ENCODE measurements at regions not wholly inside any gene's neighbourhood (a gene's known extent, or its start where the extent isn't known, plus 50 kb on each side); places are given as distances from the start of the nearest gene placed in this dataset.

DNA sequence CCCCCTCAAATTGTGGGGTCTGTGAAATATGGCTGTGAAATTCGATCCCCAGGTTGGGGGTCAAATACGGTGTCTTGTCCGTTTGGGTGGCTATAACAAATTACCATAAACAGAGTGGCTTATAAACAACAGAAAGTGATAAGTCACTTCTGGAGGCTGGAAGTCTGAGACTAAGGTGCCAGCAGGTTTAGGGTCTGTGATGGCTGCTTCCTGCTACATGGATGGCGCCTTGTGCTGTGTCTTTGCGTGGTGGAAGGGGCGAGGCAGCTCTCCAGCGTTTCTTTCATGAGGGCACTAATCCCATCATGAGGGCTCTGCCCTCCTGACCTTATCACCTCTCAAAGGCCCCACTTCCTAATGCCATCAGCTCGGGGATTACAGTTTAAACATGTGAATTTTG is 120.0 kb downstream of the IRF8 start:
- Histone ChIP-seq H3K4me1 (no peaks in the 10 kb centered on the region), H3K9me3 (no peaks in the 10 kb centered on the region), H3K4me3 (no peak overlapping the region), H3K27ac (no peak overlapping the region), H3K36me3 (no peaks in the 10 kb centered on the region), H3K27me3 (no peaks in the 10 kb centered on the region)
- no peak for ATAC-seq
- no peak for FAIRE-seq
- DNase-seq: no peak
- TF ChIP-seq, protein P1, sequence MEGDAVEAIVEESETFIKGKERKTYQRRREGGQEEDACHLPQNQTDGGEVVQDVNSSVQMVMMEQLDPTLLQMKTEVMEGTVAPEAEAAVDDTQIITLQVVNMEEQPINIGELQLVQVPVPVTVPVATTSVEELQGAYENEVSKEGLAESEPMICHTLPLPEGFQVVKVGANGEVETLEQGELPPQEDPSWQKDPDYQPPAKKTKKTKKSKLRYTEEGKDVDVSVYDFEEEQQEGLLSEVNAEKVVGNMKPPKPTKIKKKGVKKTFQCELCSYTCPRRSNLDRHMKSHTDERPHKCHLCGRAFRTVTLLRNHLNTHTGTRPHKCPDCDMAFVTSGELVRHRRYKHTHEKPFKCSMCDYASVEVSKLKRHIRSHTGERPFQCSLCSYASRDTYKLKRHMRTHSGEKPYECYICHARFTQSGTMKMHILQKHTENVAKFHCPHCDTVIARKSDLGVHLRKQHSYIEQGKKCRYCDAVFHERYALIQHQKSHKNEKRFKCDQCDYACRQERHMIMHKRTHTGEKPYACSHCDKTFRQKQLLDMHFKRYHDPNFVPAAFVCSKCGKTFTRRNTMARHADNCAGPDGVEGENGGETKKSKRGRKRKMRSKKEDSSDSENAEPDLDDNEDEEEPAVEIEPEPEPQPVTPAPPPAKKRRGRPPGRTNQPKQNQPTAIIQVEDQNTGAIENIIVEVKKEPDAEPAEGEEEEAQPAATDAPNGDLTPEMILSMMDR (IDR thresholded peaks at IDR 0.05): no peak
- WGBS, 2 donors: 55 to 61% methylated on average over 8 of the region's 8 CpGs
- intact Hi-C loops (cut with DNase I): loop anchor here in 2 of 3 donors (5.0 kb wide), 1 partner anchor 197 kb away; no protein-coding TSS in a partner anchor

DNA sequence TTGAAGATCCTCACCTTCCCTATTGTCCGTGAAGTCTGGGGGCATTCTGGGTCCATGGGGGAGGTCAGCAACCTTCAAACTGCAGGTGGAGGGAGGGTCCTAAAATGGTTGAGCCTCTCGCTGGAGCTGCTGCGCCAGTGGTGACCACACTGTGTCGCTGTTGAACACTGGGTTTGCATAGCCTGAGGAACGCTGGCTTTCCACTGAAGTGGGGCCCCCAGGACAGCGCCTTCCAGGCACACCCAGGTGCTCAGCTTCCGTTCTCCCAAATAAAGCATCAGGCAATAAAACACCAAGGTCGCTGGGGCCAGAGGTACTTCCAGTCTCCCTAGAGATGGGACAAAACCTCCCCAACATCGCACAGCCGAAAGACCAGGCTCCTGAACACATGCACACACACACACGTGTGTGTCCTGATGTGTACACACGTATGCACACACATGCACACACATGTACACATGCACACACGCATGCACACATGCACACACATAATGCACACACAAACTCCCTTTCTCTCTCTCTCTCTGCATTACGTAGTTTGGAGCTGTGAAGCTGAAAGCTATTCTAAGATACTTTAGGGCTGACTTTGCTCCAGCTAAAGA is 120.6 kb downstream of the IRF8 start:
- Histone ChIP-seq H3K27ac (no peak overlapping the region), H3K4me3 (no peak overlapping the region), H3K4me1 (no peaks in the 10 kb centered on the region), H3K36me3 (no peaks in the 10 kb centered on the region), H3K27me3 (no peaks in the 10 kb centered on the region), H3K9me3 (no peaks in the 10 kb centered on the region)
- WGBS, 2 donors: 43 to 57% methylated on average over 14 of the region's 14 CpGs
- DNase-seq: no peak
- no peak for ATAC-seq
- FAIRE-seq: no peak
- TF ChIP-seq, protein P1 (IDR thresholded peaks at IDR 0.05): no peak
- intact Hi-C loops (cut with DNase I): loop anchor here in 2 of 3 donors (5.0 kb wide), 1 partner anchor 197 kb away; no protein-coding TSS in a partner anchor

DNA sequence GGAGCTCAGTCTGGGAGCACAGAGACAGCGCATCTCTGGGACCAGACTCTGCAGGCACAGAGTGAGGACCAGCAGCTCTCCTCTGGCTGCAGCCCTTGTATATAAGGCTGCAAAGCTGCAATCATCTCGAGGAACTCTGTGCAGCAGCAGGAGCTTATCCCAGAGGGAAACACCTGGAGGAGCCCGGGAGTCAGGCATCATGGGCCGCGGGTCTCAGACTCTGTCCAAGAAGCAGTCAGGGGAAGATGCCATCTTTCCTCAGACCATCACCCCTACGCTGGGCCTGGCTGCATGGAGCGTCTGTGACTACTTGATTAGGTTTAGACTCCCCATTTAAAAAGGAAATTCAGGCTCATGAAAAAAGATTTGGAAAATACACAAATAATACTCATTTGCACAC is 122.0 kb downstream of the IRF8 start:
- no peak for DNase-seq
- Histone ChIP-seq H3K9me3 (no peaks in the 10 kb centered on the region), H3K27ac (no peak overlapping the region), H3K36me3 (no peaks in the 10 kb centered on the region), H3K4me1 (no peaks in the 10 kb centered on the region), H3K27me3 (no peaks in the 10 kb centered on the region), H3K4me3 (no peak overlapping the region)
- FAIRE-seq: no peak
- ATAC-seq: no peak
- TF ChIP-seq, protein P1 (IDR thresholded peaks at IDR 0.05): no peak
- 68 to 78% methylated on average over 7 of the region's 7 CpGs for WGBS, 2 donors
- intact Hi-C loops (cut with DNase I): no loop called here

DNA sequence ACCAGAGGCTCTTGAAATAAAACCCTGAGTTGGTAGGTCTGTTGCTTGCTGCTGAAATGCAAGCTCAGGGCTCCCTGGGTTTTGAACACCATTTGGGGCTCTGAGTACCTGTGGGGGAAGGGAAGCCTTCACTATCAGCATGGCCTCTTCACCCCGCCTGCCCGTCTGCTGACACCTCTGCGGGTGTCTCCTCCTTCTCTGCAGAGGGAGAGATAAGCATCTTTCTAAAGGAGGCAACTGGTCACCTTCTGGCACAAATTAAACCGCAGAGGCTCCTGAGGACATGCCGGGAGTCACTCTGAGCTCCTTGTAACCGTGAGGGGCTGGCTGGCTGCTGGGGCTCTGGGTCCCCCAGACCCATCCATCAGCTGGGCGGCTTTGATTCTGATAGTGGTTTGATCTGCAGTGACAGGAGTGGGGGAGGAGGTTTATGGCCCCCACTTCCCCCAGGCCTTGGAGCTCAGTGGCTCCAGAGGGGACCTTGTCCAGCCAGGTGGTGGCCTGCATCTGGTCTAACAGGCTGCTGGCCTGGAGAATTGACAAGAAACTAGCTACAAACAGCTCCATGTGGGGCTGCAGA is 123.5 kb downstream of the IRF8 start:
- intact Hi-C loops (cut with DNase I): no loop called here
- H3K4me1 ChIP-seq: no peaks in the 10 kb centered on the region
- H3K27me3 ChIP-seq: no peaks in the 10 kb centered on the region
- ATAC-seq: no peak
- H3K4me3 ChIP-seq: no peak overlapping the region
- H3K27ac ChIP-seq: no peak overlapping the region
- TF ChIP-seq, protein P1 (IDR thresholded peaks at IDR 0.05): no peak
- no peaks in the 10 kb centered on the region for H3K9me3 ChIP-seq
- FAIRE-seq: no peak
- DNase-seq: no peak
- H3K36me3 ChIP-seq: no peaks in the 10 kb centered on the region
- WGBS, 2 donors: 40 to 47% methylated on average over 7 of the region's 7 CpGs

DNA sequence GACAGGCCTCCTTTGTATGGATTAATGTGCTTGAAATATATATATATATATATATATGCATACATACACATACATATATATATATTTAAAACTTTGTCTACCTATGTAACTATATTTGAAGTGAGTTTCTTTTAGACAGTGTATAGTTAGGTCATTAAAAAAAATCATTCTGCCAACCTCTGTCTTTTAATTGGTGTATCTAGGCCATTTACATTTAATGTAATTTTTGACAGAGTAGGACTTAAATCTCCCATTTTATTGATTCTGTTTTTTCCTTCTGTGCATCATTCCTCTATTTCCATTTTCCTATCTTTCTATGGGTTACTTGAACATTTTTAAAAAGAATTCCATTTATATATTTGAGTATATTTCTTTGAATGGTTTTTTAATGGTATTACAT is 125.2 kb downstream of the IRF8 start:
- no peaks in the 10 kb centered on the region for H3K4me1 ChIP-seq
- ATAC-seq (no peak), DNase-seq (no peak), FAIRE-seq (no peak)
- H3K9me3 ChIP-seq: no peaks in the 10 kb centered on the region
- H3K27ac ChIP-seq: no peak overlapping the region
- TF ChIP-seq, protein P1 (IDR thresholded peaks at IDR 0.05): no peak
- no peaks in the 10 kb centered on the region for H3K27me3 ChIP-seq
- no peak overlapping the region for H3K4me3 ChIP-seq
- intact Hi-C loops (cut with DNase I): no loop called here
- no peaks in the 10 kb centered on the region for H3K36me3 ChIP-seq

Measured in pancreas (tissue), 10 donors.